ENCODE measurements at regions not wholly inside any gene's neighbourhood (a gene's known extent, or its start where the extent isn't known, plus 50 kb on each side); places are given as distances from the start of the nearest gene placed in this dataset.

DNA sequence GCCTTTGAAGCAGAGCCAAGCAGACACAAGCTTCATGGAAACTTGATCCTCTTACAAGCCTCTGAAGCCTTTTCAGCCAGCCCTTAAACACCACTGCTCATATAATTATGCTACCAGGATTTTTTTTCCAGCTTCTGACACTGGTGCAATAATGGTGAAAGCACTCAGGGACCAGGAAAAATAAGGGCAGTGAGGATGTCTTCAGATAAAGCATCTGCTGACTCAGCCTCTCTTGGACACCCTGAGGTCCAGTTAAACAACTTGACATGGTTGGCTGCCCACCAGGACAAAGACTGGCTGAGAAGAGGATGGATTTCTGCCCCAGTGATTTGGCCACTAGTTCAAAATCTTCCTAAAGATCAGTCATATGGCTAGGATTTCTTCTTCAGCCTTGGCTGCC, 124.2 kb upstream of the N4BP1 start:
- TF ChIP-seq, protein P1, sequence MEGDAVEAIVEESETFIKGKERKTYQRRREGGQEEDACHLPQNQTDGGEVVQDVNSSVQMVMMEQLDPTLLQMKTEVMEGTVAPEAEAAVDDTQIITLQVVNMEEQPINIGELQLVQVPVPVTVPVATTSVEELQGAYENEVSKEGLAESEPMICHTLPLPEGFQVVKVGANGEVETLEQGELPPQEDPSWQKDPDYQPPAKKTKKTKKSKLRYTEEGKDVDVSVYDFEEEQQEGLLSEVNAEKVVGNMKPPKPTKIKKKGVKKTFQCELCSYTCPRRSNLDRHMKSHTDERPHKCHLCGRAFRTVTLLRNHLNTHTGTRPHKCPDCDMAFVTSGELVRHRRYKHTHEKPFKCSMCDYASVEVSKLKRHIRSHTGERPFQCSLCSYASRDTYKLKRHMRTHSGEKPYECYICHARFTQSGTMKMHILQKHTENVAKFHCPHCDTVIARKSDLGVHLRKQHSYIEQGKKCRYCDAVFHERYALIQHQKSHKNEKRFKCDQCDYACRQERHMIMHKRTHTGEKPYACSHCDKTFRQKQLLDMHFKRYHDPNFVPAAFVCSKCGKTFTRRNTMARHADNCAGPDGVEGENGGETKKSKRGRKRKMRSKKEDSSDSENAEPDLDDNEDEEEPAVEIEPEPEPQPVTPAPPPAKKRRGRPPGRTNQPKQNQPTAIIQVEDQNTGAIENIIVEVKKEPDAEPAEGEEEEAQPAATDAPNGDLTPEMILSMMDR (IDR thresholded peaks at IDR 0.05; ENCODE audit: extremely low read depth, low read depth, low read length), result no peak
- no peak overlapping the region for H3K4me2 ChIP-seq (ENCODE audit: insufficient read depth, low read length)
- H3K27me3 ChIP-seq (ENCODE audit: insufficient read depth, low read length), result no peaks in the 10 kb centered on the region
- H4K20me1 ChIP-seq (ENCODE audit: insufficient read depth, low read length), result no peaks in the 10 kb centered on the region
- H3K36me3 ChIP-seq (ENCODE audit: insufficient read depth, low read length), result no peaks in the 10 kb centered on the region
- H3K4me3 ChIP-seq (ENCODE audit: insufficient read depth, low read length), result no peak overlapping the region
- no peaks in the 10 kb centered on the region for H3K4me1 ChIP-seq (ENCODE audit: insufficient read depth, low read length)
- no peak for DNase-seq (ENCODE audit: insufficient read length, low spot score, missing footprints)
- no peak overlapping the region for H3K27ac ChIP-seq (ENCODE audit: low read depth, low read length)
- no peaks in the 10 kb centered on the region for H3K79me2 ChIP-seq (ENCODE audit: insufficient read depth, low read length)
- H2AFZ ChIP-seq (ENCODE audit: low read length), result no peak overlapping the region
- H3K9me3 ChIP-seq (ENCODE audit: low read depth, low read length), result no peaks in the 10 kb centered on the region

DNA sequence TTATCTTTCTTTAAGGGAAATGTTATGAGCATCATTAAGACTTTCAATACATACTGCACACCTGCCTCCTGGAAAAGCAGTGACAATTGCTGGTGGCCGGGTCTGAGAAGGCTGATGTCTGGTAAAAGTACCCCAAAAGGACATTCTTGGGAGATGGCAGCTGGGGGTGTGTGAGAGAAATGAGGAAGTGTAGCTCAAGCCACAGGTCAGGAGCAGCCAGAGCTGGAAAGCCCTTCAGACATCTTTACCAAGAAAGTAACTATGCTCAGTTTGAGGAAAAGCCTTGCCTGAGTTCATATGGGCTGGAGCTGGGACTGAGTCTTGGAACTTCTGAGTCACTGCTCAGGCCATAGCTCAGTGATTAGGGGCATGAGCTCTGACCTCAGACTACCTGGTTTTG, 94.7 kb upstream of the N4BP1 start:
- Histone ChIP-seq H3K4me2 (ENCODE audit: insufficient read depth, low read length) (no peak overlapping the region), H3K27ac (ENCODE audit: low read depth, low read length) (no peak overlapping the region), H3K4me3 (ENCODE audit: insufficient read depth, low read length) (no peak overlapping the region), H3K79me2 (ENCODE audit: insufficient read depth, low read length) (no peaks in the 10 kb centered on the region), H3K4me1 (ENCODE audit: insufficient read depth, low read length) (no peaks in the 10 kb centered on the region), H4K20me1 (ENCODE audit: insufficient read depth, low read length) (no peaks in the 10 kb centered on the region), H2AFZ (ENCODE audit: low read length) (no peak overlapping the region), H3K9me3 (ENCODE audit: low read depth, low read length) (no peaks in the 10 kb centered on the region), H3K36me3 (ENCODE audit: insufficient read depth, low read length) (no peaks in the 10 kb centered on the region), H3K27me3 (ENCODE audit: insufficient read depth, low read length) (no peaks in the 10 kb centered on the region)
- TF ChIP-seq, protein P1 (IDR thresholded peaks at IDR 0.05; ENCODE audit: extremely low read depth, low read depth, low read length), result no peak
- no peak for DNase-seq (ENCODE audit: insufficient read length, low spot score, missing footprints)

DNA sequence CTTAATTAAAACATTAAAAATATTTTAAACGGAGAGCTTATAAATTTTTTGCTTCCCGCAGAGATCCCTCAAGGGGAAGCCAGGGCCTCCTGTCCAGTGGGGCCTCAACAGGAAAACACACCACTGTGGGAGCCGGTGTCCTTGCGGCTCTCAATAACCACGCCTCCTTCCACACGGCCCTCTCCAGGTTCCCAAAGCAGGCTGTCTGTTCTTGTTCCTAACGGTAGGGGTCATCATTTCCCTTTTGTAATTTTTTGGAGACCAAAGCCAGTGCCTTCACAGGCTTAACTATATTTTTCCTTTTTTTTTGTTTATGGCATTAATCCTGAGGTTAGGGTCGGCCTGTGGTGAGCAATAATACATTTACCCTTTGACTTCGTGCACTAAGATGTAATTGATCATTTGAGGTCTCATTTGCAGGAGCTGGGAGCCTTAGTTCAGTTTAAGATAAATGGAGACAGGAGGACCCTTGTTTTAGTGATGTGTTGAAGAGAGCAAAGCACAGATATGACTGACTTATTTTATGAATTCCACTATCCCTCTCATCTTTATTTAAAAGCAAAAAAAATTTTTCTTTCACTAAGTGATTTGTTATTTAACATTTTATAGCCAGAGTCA, 77.5 kb upstream of the N4BP1 start:
- Histone ChIP-seq H3K9me3 (ENCODE audit: low read depth, low read length) (no peaks in the 10 kb centered on the region), H3K4me1 (ENCODE audit: insufficient read depth, low read length) (no peaks in the 10 kb centered on the region), H3K4me2 (ENCODE audit: insufficient read depth, low read length) (no peak overlapping the region), H2AFZ (ENCODE audit: low read length) (no peak overlapping the region), H3K27me3 (ENCODE audit: insufficient read depth, low read length) (peaks cover 4% of the 10 kb centered on the region), H4K20me1 (ENCODE audit: insufficient read depth, low read length) (no peaks in the 10 kb centered on the region), H3K4me3 (ENCODE audit: insufficient read depth, low read length) (no peak overlapping the region), H3K27ac (ENCODE audit: low read depth, low read length) (no peak overlapping the region), H3K36me3 (ENCODE audit: insufficient read depth, low read length) (no peaks in the 10 kb centered on the region), H3K79me2 (ENCODE audit: insufficient read depth, low read length) (no peaks in the 10 kb centered on the region)
- TF ChIP-seq, protein P1 (IDR thresholded peaks at IDR 0.05; ENCODE audit: extremely low read depth, low read depth, low read length), result peak; percentile 79
- DNase-seq (ENCODE audit: insufficient read length, low spot score, missing footprints), result peak; percentile 73

DNA sequence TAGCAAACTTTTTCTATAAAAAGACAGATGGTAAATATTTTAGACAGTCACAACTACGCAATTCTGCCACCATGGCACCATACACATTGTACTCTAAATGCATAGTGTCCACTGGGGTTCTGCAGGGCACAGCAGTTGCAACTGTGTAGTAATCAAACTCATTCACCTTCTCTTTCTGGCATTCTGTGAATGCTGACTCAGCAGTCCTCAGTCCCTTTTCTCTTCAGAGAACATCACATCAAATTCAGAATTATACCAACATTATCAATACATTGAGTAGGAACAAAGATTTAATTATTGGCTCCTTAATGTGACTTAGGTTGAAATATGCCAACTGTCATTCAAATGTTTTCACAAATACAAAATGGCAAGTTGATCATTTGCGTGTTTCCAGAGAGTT, 74.2 kb upstream of the N4BP1 start:
- Histone ChIP-seq H3K4me1 (ENCODE audit: insufficient read depth, low read length) (no peaks in the 10 kb centered on the region), H3K27ac (ENCODE audit: low read depth, low read length) (no peak overlapping the region), H3K79me2 (ENCODE audit: insufficient read depth, low read length) (no peaks in the 10 kb centered on the region), H3K36me3 (ENCODE audit: insufficient read depth, low read length) (no peaks in the 10 kb centered on the region), H2AFZ (ENCODE audit: low read length) (no peak overlapping the region), H3K9me3 (ENCODE audit: low read depth, low read length) (no peaks in the 10 kb centered on the region), H3K4me2 (ENCODE audit: insufficient read depth, low read length) (no peak overlapping the region), H3K4me3 (ENCODE audit: insufficient read depth, low read length) (no peak overlapping the region), H3K27me3 (ENCODE audit: insufficient read depth, low read length) (peaks cover 4% of the 10 kb centered on the region), H4K20me1 (ENCODE audit: insufficient read depth, low read length) (no peaks in the 10 kb centered on the region)
- DNase-seq (ENCODE audit: insufficient read length, low spot score, missing footprints), result no peak
- TF ChIP-seq, protein P1 (IDR thresholded peaks at IDR 0.05; ENCODE audit: extremely low read depth, low read depth, low read length), result no peak
